Pulmonary artery endothelial cell (primary cell): ENCODE measurements at regions not wholly inside any gene's neighbourhood (a gene's known extent, or its start where the extent isn't known, plus 50 kb on each side); places are given as distances from the start of the nearest gene placed in this dataset.

Experiments used
- DNase-seq: peaks from one replicate; pipeline ENCODE4 v3.0.0-alpha.2; 2011; ENCODE audit warnings: low read depth, low spot score

GRCh38 chr7:156456032-156456431 lies 184.5 kb upstream of the RNF32 start:
- no peak for DNase-seq

- no peak for DNase-seq
These were observed 190.1 kb upstream of the RNF32 start for GRCh38 chr7:156450473-156450872.

GRCh38 chr7:156448918-156449317 lies 191.7 kb upstream of the RNF32 start:
- DNase-seq, result no peak

- no peak for DNase-seq
These were observed 193.6 kb upstream of the RNF32 start for GRCh38 chr7:156446990-156447389.

GRCh38 chr7:156445997-156446761 lies 194.4 kb upstream of the RNF32 start:
- DNase-seq, result no peak

GRCh38 chr7:156442516-156442915 lies 198.1 kb upstream of the RNF32 start:
- no peak for DNase-seq

GRCh38 chr7:156440456-156440855 lies 200.1 kb upstream of the RNF32 start:
- DNase-seq, result no peak

GRCh38 chr7:156438011-156438410 lies 202.6 kb upstream of the RNF32 start:
- no peak for DNase-seq

GRCh38 chr7:156437021-156437614 lies 203.5 kb upstream of the RNF32 start:
- no peak for DNase-seq

- no peak for DNase-seq
These were observed 204.9 kb upstream of the RNF32 start for GRCh38 chr7:156435486-156436231.

GRCh38 chr7:156434706-156435105 lies 205.9 kb upstream of the RNF32 start:
- no peak for DNase-seq

- no peak for DNase-seq
These were observed 208.6 kb upstream of the RNF32 start for GRCh38 chr7:156432018-156432417.

- no peak for DNase-seq
These were observed 210.5 kb upstream of the RNF32 start for GRCh38 chr7:156430109-156430508.

- no peak for DNase-seq
These were observed 211.1 kb upstream of the RNF32 start for GRCh38 chr7:156429514-156429913.

GRCh38 chr7:156423876-156424275 lies 216.7 kb upstream of the RNF32 start:
- no peak for DNase-seq

- no peak for DNase-seq
These were observed 220.1 kb upstream of the RNF32 start for GRCh38 chr7:156420496-156420895.

GRCh38 chr7:156419782-156420181 lies 220.8 kb upstream of the RNF32 start:
- DNase-seq, result no peak

- no peak for DNase-seq
These were observed 238.3 kb upstream of the RNF32 start for GRCh38 chr7:156402255-156402654.

- DNase-seq, result no peak
These were observed 239.0 kb upstream of the RNF32 start for GRCh38 chr7:156401617-156402016.

GRCh38 chr7:156400046-156400445 lies 240.5 kb upstream of the RNF32 start:
- no peak for DNase-seq

GRCh38 chr7:156397249-156397648 lies 243.3 kb upstream of the RNF32 start:
- no peak for DNase-seq

- DNase-seq, result no peak
These were observed 251.4 kb upstream of the RNF32 start for GRCh38 chr7:156389116-156389692.
